Activated T-helper 1 cell treated with anti-CD3 and anti-CD28 coated beads, Interleukin-12 subunit alpha, Interleukin-12 subunit beta, Interleukin-2, Interleukin-4 antibody, amounts not matched to agents 30 ng/mL and 10 ng/mL and 1 ng/mL, durations not matched to agents 14 hours and 24 hours and 36 hours (primary cell): ENCODE measurements at regions not wholly inside any gene's neighbourhood (a gene's known extent, or its start where the extent isn't known, plus 50 kb on each side); places are given as distances from the start of the nearest gene placed in this dataset.

Experiments used
- DNase-seq: peaks from one replicate; pipeline ENCODE4 v3.0.0; 2021; ENCODE audit warnings: low spot score
- H3K27ac Mint-ChIP-seq: one replicate; pipeline ENCODE4 v1.8.0; 2021; ENCODE audit warnings: mild to moderate bottlenecking, mixed read lengths
- H3K27me3 Mint-ChIP-seq: one replicate; pipeline ENCODE4 v1.8.0; 2022; ENCODE audit warnings: mild to moderate bottlenecking, moderate library complexity, mixed read lengths; ENCODE audit not compliant: insufficient read depth
- H3K36me3 Mint-ChIP-seq: one replicate; pipeline ENCODE4 v1.8.0; 2021; ENCODE audit warnings: low read depth, mixed read lengths
- H3K4me1 Mint-ChIP-seq: one replicate; pipeline ENCODE4 v1.8.0; 2021; ENCODE audit warnings: low read depth, mixed read lengths
- H3K4me3 Mint-ChIP-seq: one replicate; pipeline ENCODE4 v1.8.0; 2021; ENCODE audit warnings: mild to moderate bottlenecking, moderate library complexity, mixed read lengths
- H3K9me3 Mint-ChIP-seq: one replicate; pipeline ENCODE4 v1.8.0; 2021; ENCODE audit warnings: mixed read lengths
- intact Hi-C: fragments of 100-400 bp; cut with micrococcal nuclease; formaldehyde crosslinking; loops from one replicate; pipeline ENCODE4 v1.15.1; 2024

- Mint-ChIP-seq H3K4me1 (no peaks in the 10 kb centered on the region), H3K27me3 (no peaks in the 10 kb centered on the region), H3K4me3 (no peak overlapping the region), H3K27ac (no peak overlapping the region), H3K36me3 (no peaks in the 10 kb centered on the region), H3K9me3 (peaks cover 5% of the 10 kb centered on the region)
- no peak for DNase-seq
- intact Hi-C loops: no loop called here
Measured at GRCh38 chr9:80369641-80370040, 797.9 kb downstream of the TLE4 start.

- no peak for DNase-seq
- H3K27me3 Mint-ChIP-seq: no peaks in the 10 kb centered on the region
- intact Hi-C loops: no loop called here
- peaks cover 5% of the 10 kb centered on the region for H3K9me3 Mint-ChIP-seq
- no peak overlapping the region for H3K4me3 Mint-ChIP-seq
- H3K4me1 Mint-ChIP-seq: no peaks in the 10 kb centered on the region
- no peaks in the 10 kb centered on the region for H3K36me3 Mint-ChIP-seq
- no peak overlapping the region for H3K27ac Mint-ChIP-seq
Measured at GRCh38 chr9:80366626-80367025, 794.9 kb downstream of the TLE4 start.

GRCh38 chr9:80359941-80360881 is 788.4 kb downstream of the TLE4 start:
- Mint-ChIP-seq H3K4me1 (no peaks in the 10 kb centered on the region), H3K27ac (no peak overlapping the region), H3K27me3 (no peaks in the 10 kb centered on the region), H3K9me3 (peaks cover 5% of the 10 kb centered on the region), H3K36me3 (no peaks in the 10 kb centered on the region), H3K4me3 (no peak overlapping the region)
- no peak for DNase-seq
- intact Hi-C loops: no loop called here

GRCh38 chr9:80359291-80359690 is 787.5 kb downstream of the TLE4 start:
- Mint-ChIP-seq H3K27ac (no peak overlapping the region), H3K4me1 (no peaks in the 10 kb centered on the region), H3K27me3 (no peaks in the 10 kb centered on the region), H3K9me3 (peaks cover 5% of the 10 kb centered on the region), H3K4me3 (no peak overlapping the region), H3K36me3 (no peaks in the 10 kb centered on the region)
- no peak for DNase-seq
- intact Hi-C loops: no loop called here

- no peak overlapping the region for H3K4me3 Mint-ChIP-seq
- no peak overlapping the region for H3K27ac Mint-ChIP-seq
- no peaks in the 10 kb centered on the region for H3K27me3 Mint-ChIP-seq
- no peak for DNase-seq
- no peaks in the 10 kb centered on the region for H3K4me1 Mint-ChIP-seq
- intact Hi-C loops: no loop called here
- H3K9me3 Mint-ChIP-seq: peaks cover 4% of the 10 kb centered on the region
- H3K36me3 Mint-ChIP-seq: no peaks in the 10 kb centered on the region
Measured at GRCh38 chr9:80352967-80353366, 781.2 kb downstream of the TLE4 start.

- no peaks in the 10 kb centered on the region for H3K27me3 Mint-ChIP-seq
- intact Hi-C loops: no loop called here
Measured at GRCh38 chr9:80351612-80352011, 779.8 kb downstream of the TLE4 start.

GRCh38 chr9:80326105-80326504 is 754.3 kb downstream of the TLE4 start:
- intact Hi-C loops: no loop called here
- no peak overlapping the region for H3K4me3 Mint-ChIP-seq
- no peaks in the 10 kb centered on the region for H3K27me3 Mint-ChIP-seq
- H3K9me3 Mint-ChIP-seq: no peaks in the 10 kb centered on the region
- no peaks in the 10 kb centered on the region for H3K36me3 Mint-ChIP-seq
- no peaks in the 10 kb centered on the region for H3K4me1 Mint-ChIP-seq
- no peak for DNase-seq
- H3K27ac Mint-ChIP-seq: no peak overlapping the region

More at GRCh38 chr9:80351612-80352011, 779.8 kb downstream of the TLE4 start:
- Mint-ChIP-seq H3K4me3 (no peak overlapping the region), H3K27ac (no peak overlapping the region), H3K9me3 (peaks cover 3% of the 10 kb centered on the region), H3K36me3 (no peaks in the 10 kb centered on the region), H3K4me1 (no peaks in the 10 kb centered on the region)
- no peak for DNase-seq

- intact Hi-C loops: no loop called here
- Mint-ChIP-seq H3K4me1 (no peaks in the 10 kb centered on the region), H3K4me3 (no peak overlapping the region), H3K36me3 (no peaks in the 10 kb centered on the region), H3K27me3 (no peaks in the 10 kb centered on the region), H3K27ac (no peak overlapping the region), H3K9me3 (no peaks in the 10 kb centered on the region)
- no peak for DNase-seq
Measured at GRCh38 chr9:80320916-80321315, 749.2 kb downstream of the TLE4 start.

GRCh38 chr9:80320480-80320879 is 748.7 kb downstream of the TLE4 start:
- Mint-ChIP-seq H3K9me3 (no peaks in the 10 kb centered on the region), H3K27me3 (no peaks in the 10 kb centered on the region), H3K36me3 (no peaks in the 10 kb centered on the region), H3K27ac (no peak overlapping the region), H3K4me1 (no peaks in the 10 kb centered on the region), H3K4me3 (no peak overlapping the region)
- intact Hi-C loops: no loop called here
- no peak for DNase-seq

- H3K4me3 Mint-ChIP-seq: no peak overlapping the region
- no peaks in the 10 kb centered on the region for H3K36me3 Mint-ChIP-seq
- H3K4me1 Mint-ChIP-seq: no peaks in the 10 kb centered on the region
- no peak overlapping the region for H3K27ac Mint-ChIP-seq
- DNase-seq: no peak
- intact Hi-C loops: no loop called here
- H3K27me3 Mint-ChIP-seq: no peaks in the 10 kb centered on the region
- no peaks in the 10 kb centered on the region for H3K9me3 Mint-ChIP-seq
Measured at GRCh38 chr9:80305136-80305535, 733.4 kb downstream of the TLE4 start.

GRCh38 chr9:80294955-80295354 is 723.2 kb downstream of the TLE4 start:
- Mint-ChIP-seq H3K9me3 (no peaks in the 10 kb centered on the region), H3K27ac (no peak overlapping the region), H3K4me1 (no peaks in the 10 kb centered on the region), H3K4me3 (no peak overlapping the region), H3K36me3 (no peaks in the 10 kb centered on the region), H3K27me3 (no peaks in the 10 kb centered on the region)
- no peak for DNase-seq
- intact Hi-C loops: no loop called here

GRCh38 chr9:80294318-80294717 is 722.6 kb downstream of the TLE4 start:
- no peaks in the 10 kb centered on the region for H3K27me3 Mint-ChIP-seq

GRCh38 chr9:80292231-80292630 is 720.5 kb downstream of the TLE4 start:
- intact Hi-C loops: no loop called here
- Mint-ChIP-seq H3K27ac (no peak overlapping the region), H3K4me1 (no peaks in the 10 kb centered on the region)

More at GRCh38 chr9:80294318-80294717, 722.6 kb downstream of the TLE4 start:
- no peaks in the 10 kb centered on the region for H3K9me3 Mint-ChIP-seq
- H3K4me1 Mint-ChIP-seq: no peaks in the 10 kb centered on the region
- no peak for DNase-seq
- H3K36me3 Mint-ChIP-seq: no peaks in the 10 kb centered on the region
- no peak overlapping the region for H3K27ac Mint-ChIP-seq
- intact Hi-C loops: no loop called here
- H3K4me3 Mint-ChIP-seq: no peak overlapping the region

More at GRCh38 chr9:80292231-80292630, 720.5 kb downstream of the TLE4 start:
- Mint-ChIP-seq H3K27me3 (no peaks in the 10 kb centered on the region), H3K4me3 (no peak overlapping the region), H3K36me3 (no peaks in the 10 kb centered on the region), H3K9me3 (no peaks in the 10 kb centered on the region)
- DNase-seq: no peak
